ENCODE measurements at regions not wholly inside any gene's neighbourhood (a gene's known extent, or its start where the extent isn't known, plus 50 kb on each side); places are given as distances from the start of the nearest gene placed in this dataset.

- no peaks in the 10 kb centered on the region for H3K79me2 ChIP-seq (ENCODE audit: insufficient read depth, low read length)
- CTCF ChIA-PET, result no interaction called here
- no peak overlapping the region for H2AFZ ChIP-seq (ENCODE audit: low read depth, low read length, poor library complexity, severe bottlenecking)
- no peaks in the 10 kb centered on the region for H3K36me3 ChIP-seq (ENCODE audit: control insufficient read depth in 1 of 2, insufficient read depth in 2 of 2, low read length in 2 of 2)
- no peak overlapping the region for H3K4me2 ChIP-seq (ENCODE audit: low read length)
- H3K9me3 ChIP-seq (ENCODE audit: control insufficient read depth in 1 of 2, insufficient read depth in 1 of 2, low read depth in 1 of 2, low read length in 2 of 2), result no peaks in the 10 kb centered on the region
- POLR2A ChIA-PET, result no interaction called here
- no TSS peak for BruUV-seq (replicated peaks)
- H3K27me3 ChIP-seq (ENCODE audit: insufficient read depth, low read length), result no peaks in the 10 kb centered on the region
- no peak overlapping the region for H3K4me3 ChIP-seq (replicated peaks in 1 of 2; ENCODE audit: low read depth in 1 of 2, low read length in 2 of 2)
- H3K9ac ChIP-seq (ENCODE audit: low read length), result no peak overlapping the region
- ATAC-seq (no peak), DNase-seq (ENCODE audit: low read depth, low spot score) (no peak)
- H3K27ac ChIP-seq (ENCODE audit: low read depth, low read length), result no peak overlapping the region
- no peaks in the 10 kb centered on the region for H4K20me1 ChIP-seq (ENCODE audit: insufficient read depth)
- H3K9me2 ChIP-seq (ENCODE audit: insufficient read depth), result no peaks in the 10 kb centered on the region
- RAD21 ChIA-PET (ENCODE audit: low non-redundant PET in 1 of 2, low total read pairs in 2 of 2, uncharacterized antibody in 2 of 2, unreplicated experiment in 2 of 2), result no interaction called here
- intact Hi-C loops (cut with micrococcal nuclease), result no loop called here
- TF ChIP-seq EGR1 (IDR thresholded peaks at IDR 0.05; ENCODE audit: low read depth), result no peak
- TF ChIP-seq RAD21 (IDR thresholded peaks at IDR 0.05; ENCODE audit: low read depth), result no peak
- no peaks in the 10 kb centered on the region for H3K4me1 ChIP-seq (ENCODE audit: control insufficient read depth in 1 of 2, insufficient read depth in 2 of 2, low read length in 2 of 2)
Measured at GRCh38 chr2:153004627-153005026, 286.2 kb downstream of the ARL6IP6 start.

GRCh38 chr2:152974146-152974545 lies 255.7 kb downstream of the ARL6IP6 start:
- Histone ChIP-seq H3K9me3 (ENCODE audit: control insufficient read depth in 1 of 2, insufficient read depth in 1 of 2, low read depth in 1 of 2, low read length in 2 of 2) (peaks cover 3 to 6% of the 10 kb centered on the region in 2 experiments; a peak in 2 of 4 replicates), H3K79me2 (ENCODE audit: insufficient read depth, low read length) (no peaks in the 10 kb centered on the region), H4K20me1 (ENCODE audit: insufficient read depth) (no peaks in the 10 kb centered on the region), H3K4me2 (ENCODE audit: low read length) (no peak overlapping the region), H2AFZ (ENCODE audit: low read depth, low read length, poor library complexity, severe bottlenecking) (no peak overlapping the region), H3K4me1 (ENCODE audit: control insufficient read depth in 1 of 2, insufficient read depth in 2 of 2, low read length in 2 of 2) (no peaks in the 10 kb centered on the region), H3K9me2 (ENCODE audit: insufficient read depth) (no peaks in the 10 kb centered on the region), H3K36me3 (ENCODE audit: control insufficient read depth in 1 of 2, insufficient read depth in 2 of 2, low read length in 2 of 2) (no peaks in the 10 kb centered on the region), H3K27me3 (ENCODE audit: insufficient read depth, low read length) (no peaks in the 10 kb centered on the region), H3K9ac (ENCODE audit: low read length) (no peak overlapping the region), H3K27ac (ENCODE audit: low read depth, low read length) (no peak overlapping the region), H3K4me3 (replicated peaks in 1 of 2; ENCODE audit: low read depth in 1 of 2, low read length in 2 of 2) (no peak overlapping the region)
- DNase-seq (ENCODE audit: low read depth, low spot score), result no peak
- intact Hi-C loops (cut with micrococcal nuclease), result loop anchor here (5.0 kb wide), 1 partner anchor 1888 kb away; no protein-coding TSS in a partner anchor
- no peak for ATAC-seq
- no TSS peak for BruUV-seq (replicated peaks)
- ChIA-PET RAD21 (ENCODE audit: low non-redundant PET in 1 of 2, low total read pairs in 2 of 2, uncharacterized antibody in 2 of 2, unreplicated experiment in 2 of 2) (no interaction called here), POLR2A (no interaction called here), CTCF (no interaction called here)
- TF ChIP-seq CBX3 (IDR thresholded peaks at IDR 0.05; ENCODE audit: low read depth), result no peak
- no peak for TF ChIP-seq EZH2phosphoT487 (IDR thresholded peaks at IDR 0.05; ENCODE audit: borderline replicate concordance)
- no peak for TF ChIP-seq EZH2 (IDR thresholded peaks at IDR 0.05)
- no peak for TF ChIP-seq JUND (IDR thresholded peaks at IDR 0.05)
- no peak for TF ChIP-seq ZFX (IDR thresholded peaks at IDR 0.05)
- TF ChIP-seq SIN3A (IDR thresholded peaks at IDR 0.05; ENCODE audit: low read depth), result no peak
- TF ChIP-seq ZBTB33 (IDR thresholded peaks at IDR 0.05; ENCODE audit: extremely low read depth, insufficient replicate concordance, low read length), result no peak

All from HCT116 (cell line).